ENCODE measurements at regions not wholly inside any gene's neighbourhood (a gene's known extent, or its start where the extent isn't known, plus 50 kb on each side); places are given as distances from the start of the nearest gene placed in this dataset.

DNA sequence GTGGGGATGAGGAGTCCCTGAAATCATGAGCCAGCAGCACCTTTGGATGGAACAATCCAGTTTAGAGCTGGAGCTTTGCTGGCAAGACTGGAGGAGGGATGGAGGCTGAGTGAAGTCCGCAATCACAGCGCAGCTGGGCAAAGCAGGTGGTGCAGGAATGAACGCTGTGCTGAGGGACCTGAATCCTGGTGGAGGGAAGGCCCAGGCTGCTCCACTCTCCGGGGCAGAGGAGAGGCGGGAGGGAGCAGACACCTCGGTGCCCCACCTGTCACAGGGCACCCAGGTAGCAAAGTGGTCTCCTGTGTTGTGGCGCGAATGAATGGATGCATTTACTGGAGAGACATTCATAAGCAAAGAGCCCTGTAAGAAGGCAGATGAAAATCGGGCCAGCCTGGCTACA, 124.8 kb upstream of the ANO1 start (continued):
- TF ChIP-seq RXRA (IDR thresholded peaks at IDR 0.05; ENCODE audit: insufficient read depth, low read depth, low read length), result no peak
